ENCODE measurements at regions not wholly inside any gene's neighbourhood (a gene's known extent, or its start where the extent isn't known, plus 50 kb on each side); places are given as distances from the start of the nearest gene placed in this dataset.
A peak's percentile ranks its signal among the peaks of the same experiment; 100 is the strongest.

- no peak for ATAC-seq
- no peaks in the 10 kb centered on the region for H3K9me3 ChIP-seq (ENCODE audit: control insufficient read depth, insufficient read depth, low read length)
- H3K27me3 ChIP-seq (ENCODE audit: control insufficient read depth, insufficient read depth, low read length), result no peaks in the 10 kb centered on the region
- H3K4me1 Mint-ChIP-seq, result no peaks in the 10 kb centered on the region
- H3K27ac Mint-ChIP-seq, result no peak overlapping the region
- no peaks in the 10 kb centered on the region for H3K36me3 ChIP-seq (ENCODE audit: control insufficient read depth, insufficient read depth, low read length)
- TF ChIP-seq CTCF (IDR thresholded peaks at IDR 0.05), result no peak
- intact Hi-C loops (cut with micrococcal nuclease), result no loop called here
- no peak overlapping the region for H3K4me3 ChIP-seq (ENCODE audit: low read length)
- no peaks in the 10 kb centered on the region for H3K36me3 Mint-ChIP-seq
- WGBS (ENCODE audit: insufficient coverage), result 100% methylated on average over 1 of the region's 1 CpG
- H3K9me3 Mint-ChIP-seq, result no peaks in the 10 kb centered on the region
- DNase-seq, result no peak
- peaks cover 0 to 6% of the 10 kb centered on the region in 2 donors for H3K27me3 Mint-ChIP-seq (ENCODE audit: low read depth in 2 of 2)
- no peak overlapping the region for H3K27ac ChIP-seq (ENCODE audit: low read length)
- H3K4me1 ChIP-seq (ENCODE audit: control insufficient read depth, insufficient read depth, low read length), result no peaks in the 10 kb centered on the region
- no peak overlapping the region for H3K4me3 Mint-ChIP-seq
Observed at GRCh38 chr4:124318292-124318691, 394.2 kb downstream of the ANKRD50 start.

- Histone ChIP-seq H3K4me1 (ENCODE audit: control insufficient read depth, insufficient read depth, low read length) (no peaks in the 10 kb centered on the region), H3K36me3 (ENCODE audit: control insufficient read depth, insufficient read depth, low read length) (no peaks in the 10 kb centered on the region), H3K9me3 (ENCODE audit: control insufficient read depth, insufficient read depth, low read length) (no peaks in the 10 kb centered on the region), H3K27ac (ENCODE audit: low read length) (no peak overlapping the region), H3K27me3 (ENCODE audit: control insufficient read depth, insufficient read depth, low read length) (no peaks in the 10 kb centered on the region), H3K4me3 (ENCODE audit: low read length) (no peak overlapping the region)
- Mint-ChIP-seq H3K27me3 (ENCODE audit: low read depth in 2 of 2) (peaks cover 0 to 6% of the 10 kb centered on the region in 2 donors), H3K9me3 (no peaks in the 10 kb centered on the region), H3K4me1 (no peaks in the 10 kb centered on the region), H3K27ac (no peak overlapping the region), H3K36me3 (no peaks in the 10 kb centered on the region), H3K4me3 (no peak overlapping the region)
- no peak for DNase-seq
- WGBS (ENCODE audit: insufficient coverage), result 100% methylated on average over 1 of the region's 3 CpGs
- intact Hi-C loops (cut with micrococcal nuclease), result loop anchor here (10.0 kb wide), 1 partner anchor 1567 kb away; no protein-coding TSS in a partner anchor
- no peak for ATAC-seq
- TF ChIP-seq CTCF (IDR thresholded peaks at IDR 0.05), result no peak
Observed at GRCh38 chr4:124321364-124321763, 391.2 kb downstream of the ANKRD50 start.

GRCh38 chr4:124322234-124323065 is 390.1 kb downstream of the ANKRD50 start:
- Mint-ChIP-seq H3K4me3 (no peak overlapping the region), H3K4me1 (no peaks in the 10 kb centered on the region), H3K27me3 (ENCODE audit: low read depth in 2 of 2) (peaks cover 0 to 6% of the 10 kb centered on the region in 2 donors), H3K36me3 (no peaks in the 10 kb centered on the region), H3K9me3 (no peaks in the 10 kb centered on the region), H3K27ac (no peak overlapping the region)
- DNase-seq, result peak in 1 of 2 donors; percentile 35
- intact Hi-C loops (cut with micrococcal nuclease), result loop anchor here (1.0 to 10.0 kb wide), 2 partner anchors 1220 to 1568 kb away; no protein-coding TSS in a partner anchor
- ATAC-seq, result peak in 1 of 3 donors; percentile 41
- H3K4me3 ChIP-seq (ENCODE audit: low read length), result no peak overlapping the region
- TF ChIP-seq CTCF (IDR thresholded peaks at IDR 0.05), result peak; percentile 67
- no peaks in the 10 kb centered on the region for H3K4me1 ChIP-seq (ENCODE audit: control insufficient read depth, insufficient read depth, low read length)
- H3K36me3 ChIP-seq (ENCODE audit: control insufficient read depth, insufficient read depth, low read length), result no peaks in the 10 kb centered on the region
- no peaks in the 10 kb centered on the region for H3K27me3 ChIP-seq (ENCODE audit: control insufficient read depth, insufficient read depth, low read length)
- WGBS (ENCODE audit: insufficient coverage), result 62% methylated on average over 7 of the region's 8 CpGs
- H3K27ac ChIP-seq (ENCODE audit: low read length), result no peak overlapping the region
- H3K9me3 ChIP-seq (ENCODE audit: control insufficient read depth, insufficient read depth, low read length), result no peaks in the 10 kb centered on the region
